HG02885 (cell line): ENCODE measurements at regions not wholly inside any gene's neighbourhood (a gene's known extent, or its start where the extent isn't known, plus 50 kb on each side); places are given as distances from the start of the nearest gene placed in this dataset.
"Not testable (repeated sequence)": the region's sequence is repeated elsewhere in the genome, so short reads cannot be mapped to it uniquely, and the experiment has no call there.

Experiments used
- ATAC-seq: cut with Tn5 transposase; IDR thresholded peaks from one replicate; pipeline ENCODE4 v1.9.1; 2021; ENCODE audit warnings: mild to moderate bottlenecking; ENCODE audit not compliant: unreplicated experiment, poor library complexity

GRCh38 chr3:157605356-157605755 lies 102.1 kb upstream of the VEPH1 start:
- no peak for ATAC-seq

GRCh38 chr3:157602424-157602823 lies 99.2 kb upstream of the VEPH1 start:
- ATAC-seq, result no peak

GRCh38 chr3:157595259-157595658 lies 92.0 kb upstream of the VEPH1 start:
- ATAC-seq, result no peak

GRCh38 chr3:157594413-157594812 lies 91.2 kb upstream of the VEPH1 start:
- no peak for ATAC-seq

- no peak for ATAC-seq
These were observed 89.6 kb upstream of the VEPH1 start for GRCh38 chr3:157592769-157593168.

- ATAC-seq, result no peak
These were observed 87.1 kb upstream of the VEPH1 start for GRCh38 chr3:157590273-157590672.

- ATAC-seq, result no peak
These were observed 86.0 kb upstream of the VEPH1 start for GRCh38 chr3:157589211-157589610.

- ATAC-seq, result no peak
These were observed 85.3 kb upstream of the VEPH1 start for GRCh38 chr3:157588386-157589060.

- no peak for ATAC-seq
These were observed 83.1 kb upstream of the VEPH1 start for GRCh38 chr3:157586293-157586692.

- no peak for ATAC-seq
These were observed 82.2 kb upstream of the VEPH1 start for GRCh38 chr3:157585386-157585785.

GRCh38 chr3:157582637-157582973 lies 79.4 kb upstream of the VEPH1 start:
- ATAC-seq, result no peak

GRCh38 chr3:157581956-157582636 lies 78.9 kb upstream of the VEPH1 start:
- ATAC-seq, result not testable (repeated sequence)

- ATAC-seq, result no peak
These were observed 78.2 kb upstream of the VEPH1 start for GRCh38 chr3:157581371-157581770.

GRCh38 chr3:157578181-157578580 lies 75.0 kb upstream of the VEPH1 start:
- ATAC-seq, result no peak

- no peak for ATAC-seq
These were observed 71.3 kb upstream of the VEPH1 start for GRCh38 chr3:157574531-157574930.

- no peak for ATAC-seq
These were observed 70.7 kb upstream of the VEPH1 start for GRCh38 chr3:157573780-157574378.

- no peak for ATAC-seq
These were observed 70.1 kb upstream of the VEPH1 start for GRCh38 chr3:157573281-157573680.

GRCh38 chr3:157572559-157573270 lies 69.5 kb upstream of the VEPH1 start:
- peak; percentile 82 for ATAC-seq

- ATAC-seq, result no peak
These were observed 63.4 kb upstream of the VEPH1 start for GRCh38 chr3:157566596-157566995.

- no peak for ATAC-seq
These were observed 56.2 kb upstream of the VEPH1 start for GRCh38 chr3:157559401-157559800.
